MM.1S (cell line): ENCODE measurements at regions not wholly inside any gene's neighbourhood (a gene's known extent, or its start where the extent isn't known, plus 50 kb on each side); places are given as distances from the start of the nearest gene placed in this dataset.

ENCODE experiments used
- DNase-seq: peaks from one replicate; pipeline ENCODE4 v3.0.0-alpha.2; 2015
- H2AFZ ChIP-seq: fragments of 300-600 bp; sonication (generic); 2 replicates; pipeline ENCODE4 v1.6.0; 2016; ENCODE audit warnings: antibody characterized with exemption, low read length
- H3F3A ChIP-seq: fragments of 300-600 bp; sonication (generic); 2 replicates; pipeline ENCODE4 v1.6.1; 2016; ENCODE audit warnings: mild to moderate bottlenecking, antibody characterized with exemption, low read length, moderate library complexity, mixed read lengths; ENCODE audit not compliant: insufficient read depth
- H3K27ac ChIP-seq: fragments of 300-600 bp; sonication (generic); 2 replicates; pipeline ENCODE4 v1.5.1; 2016; ENCODE audit warnings: mild to moderate bottlenecking, low read length
- H3K27me3 ChIP-seq: fragments of 300-600 bp; sonication (generic); replicated peaks from 2 replicates; pipeline ENCODE4 v1.6.0; 2016; ENCODE audit warnings: low read length; ENCODE audit not compliant: insufficient read depth
- H3K36me3 ChIP-seq: fragments of 300-600 bp; sonication (generic); replicated peaks from 2 replicates; pipeline ENCODE4 v1.6.1; 2016; ENCODE audit warnings: mild to moderate bottlenecking, low read length, mixed read lengths; ENCODE audit not compliant: insufficient read depth
- H3K4me1 ChIP-seq: fragments of 300-600 bp; sonication (generic); 2 replicates; pipeline ENCODE4 v1.6.1; 2016; ENCODE audit warnings: low read length, mixed read lengths
- H3K4me2 ChIP-seq: fragments of 300-600 bp; sonication (generic); 2 replicates; pipeline ENCODE4 v1.6.0; 2016; ENCODE audit warnings: low read depth, low read length
- H3K4me3 ChIP-seq: fragments of 300-600 bp; sonication (generic); 2 replicates; pipeline ENCODE4 v1.5.1; 2016; ENCODE audit warnings: low read length, mixed read lengths
- H3K79me2 ChIP-seq: fragments of 300-600 bp; sonication (generic); 2 replicates; pipeline ENCODE4 v1.6.1; 2016; ENCODE audit warnings: mixed run types, low read length, mixed read lengths
- H3K9ac ChIP-seq: fragments of 300-600 bp; sonication (generic); 2 replicates; pipeline ENCODE4 v1.6.1; 2016; ENCODE audit warnings: low read length, mixed read lengths
- H3K9me2 ChIP-seq: fragments of 300-600 bp; sonication (generic); replicated peaks from 2 replicates; pipeline ENCODE4 v1.6.1; 2016; ENCODE audit warnings: mild to moderate bottlenecking, low read length, mixed read lengths; ENCODE audit not compliant: insufficient read depth
- H3K9me3 ChIP-seq: fragments of 300-600 bp; sonication (generic); replicated peaks from 2 replicates; pipeline ENCODE4 v1.6.1; 2016; ENCODE audit warnings: mild to moderate bottlenecking, low read length, mixed read lengths; ENCODE audit not compliant: insufficient read depth
- H4K20me1 ChIP-seq: fragments of 300-600 bp; sonication (generic); 2 replicates; pipeline ENCODE4 v1.6.1; 2016; ENCODE audit warnings: mild to moderate bottlenecking, low read length, moderate library complexity, mixed read lengths; ENCODE audit not compliant: insufficient read depth
- CTCF ChIP-seq: fragments of 300-600 bp; sonication (generic); IDR thresholded peaks from 2 replicates; pipeline ENCODE4 v1.5.1; 2016; ENCODE audit warnings: antibody characterized with exemption, low read length, mixed read lengths
- EZH2 ChIP-seq: fragments of 300-600 bp; sonication (generic); optimal IDR thresholded peaks from 2 replicates; pipeline ENCODE3; 2017; ENCODE audit warnings: low read depth, mild to moderate bottlenecking, antibody characterized with exemption, low read length, mixed read lengths
- EZH2phosphoT487 ChIP-seq: fragments of 300-600 bp; sonication (generic); IDR thresholded peaks from 2 replicates; pipeline ENCODE4 v1.6.1; 2018; ENCODE audit warnings: antibody characterized with exemption, low read length

GRCh38 chr11:127052404-127052803, 51.8 kb upstream of the KIRREL3 start:
- no peak overlapping the region for H3K4me3 ChIP-seq
- no peak overlapping the region for H2AFZ ChIP-seq
- H3K27ac ChIP-seq, result no peak overlapping the region
- H3K9me2 ChIP-seq, result no peaks in the 10 kb centered on the region
- no peaks in the 10 kb centered on the region for H3K36me3 ChIP-seq
- no peak overlapping the region for H3K4me2 ChIP-seq
- H3K4me1 ChIP-seq, result no peaks in the 10 kb centered on the region
- no peaks in the 10 kb centered on the region for H3K9me3 ChIP-seq
- no peaks in the 10 kb centered on the region for H3F3A ChIP-seq
- DNase-seq, result no peak
- no peaks in the 10 kb centered on the region for H3K79me2 ChIP-seq
- no peaks in the 10 kb centered on the region for H3K27me3 ChIP-seq
- no peak for TF ChIP-seq CTCF
- no peak for TF ChIP-seq EZH2
- TF ChIP-seq EZH2phosphoT487, result no peak
- H4K20me1 ChIP-seq, result no peaks in the 10 kb centered on the region
- no peak overlapping the region for H3K9ac ChIP-seq
